Renal cortex interstitium (tissue), 11 donors: ENCODE measurements at regions not wholly inside any gene's neighbourhood (a gene's known extent, or its start where the extent isn't known, plus 50 kb on each side); places are given as distances from the start of the nearest gene placed in this dataset.
A peak's percentile ranks its signal among the peaks of the same experiment; 100 is the strongest.

ENCODE experiments used
- DNase-seq, 11 donors: peaks; one replicate each; pipeline ENCODE4 v3.0.0-alpha.2; 2013; ENCODE audit warnings: low read depth in 9 of 11, low spot score in 4 of 11; ENCODE audit errors: extremely low read depth in 1 of 11

DNA sequence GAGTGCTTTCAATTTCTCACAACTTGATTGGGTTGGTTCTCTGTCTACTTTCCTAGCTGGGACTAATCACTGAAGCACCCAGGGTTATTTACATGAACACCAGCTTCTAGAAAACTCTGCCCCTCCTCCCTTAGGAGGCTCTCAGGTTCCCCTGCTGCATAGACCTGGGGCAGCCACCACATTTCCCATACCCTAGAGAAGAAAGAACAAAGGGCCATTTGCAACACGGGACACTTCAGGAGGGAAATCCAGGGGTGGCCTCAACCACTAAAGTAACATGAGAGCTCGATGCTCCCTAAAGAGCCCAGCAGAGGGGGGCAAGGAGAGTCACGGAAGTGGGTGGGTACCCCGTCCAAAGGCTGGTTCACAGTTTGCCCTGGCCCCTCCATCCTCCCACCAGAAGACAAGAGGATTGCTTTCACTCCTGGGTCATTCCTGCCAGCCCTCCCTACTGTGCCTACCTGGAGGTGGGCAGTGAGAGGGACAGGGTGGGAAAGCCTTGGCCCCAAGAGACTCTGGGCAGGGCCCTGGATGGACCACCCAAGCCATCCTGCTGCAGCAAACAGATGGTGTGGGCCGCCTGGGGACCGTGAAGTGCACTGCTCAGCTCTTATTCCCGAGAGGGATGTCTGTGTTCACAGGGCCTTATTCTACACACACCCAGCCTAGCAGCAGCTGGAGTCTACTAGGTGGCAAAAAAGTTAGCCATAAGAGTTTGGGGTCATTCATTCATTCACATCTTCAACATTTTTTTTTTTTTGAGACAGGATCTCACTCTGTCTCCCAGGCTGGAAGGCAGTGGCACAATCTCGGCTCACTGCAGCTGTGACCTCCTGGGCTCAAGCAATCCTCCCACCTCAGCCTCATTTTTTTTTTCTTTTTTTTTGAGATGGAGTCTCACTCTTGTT lies 392.1 kb downstream of the SOX9 start:
- no peak for DNase-seq

DNA sequence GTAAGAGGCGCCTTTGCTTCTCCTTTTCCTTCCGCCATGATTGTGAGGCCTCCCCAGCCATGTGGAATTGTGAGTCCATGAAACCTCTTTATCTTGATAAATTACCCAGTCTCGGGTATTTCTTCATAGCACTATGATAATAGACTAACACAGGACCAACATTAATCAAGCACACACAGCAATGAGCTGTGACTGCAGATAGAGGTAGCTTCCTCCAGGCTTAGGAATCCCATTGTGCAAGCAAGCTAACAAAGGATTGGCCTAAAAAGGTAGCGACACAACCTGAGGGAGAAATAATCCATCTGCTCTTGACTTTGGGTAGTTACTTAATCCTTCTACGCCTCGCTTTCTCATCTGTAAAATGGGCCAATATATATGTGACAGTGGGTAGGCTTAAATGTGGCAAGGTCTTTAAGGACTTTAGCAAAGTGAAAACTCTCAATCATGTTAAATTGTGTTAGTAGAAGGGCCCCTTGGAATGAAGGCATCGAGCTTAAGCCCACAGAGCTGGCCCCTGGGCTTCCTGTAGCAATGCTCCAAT lies 393.6 kb downstream of the SOX9 start:
- no peak for DNase-seq

DNA sequence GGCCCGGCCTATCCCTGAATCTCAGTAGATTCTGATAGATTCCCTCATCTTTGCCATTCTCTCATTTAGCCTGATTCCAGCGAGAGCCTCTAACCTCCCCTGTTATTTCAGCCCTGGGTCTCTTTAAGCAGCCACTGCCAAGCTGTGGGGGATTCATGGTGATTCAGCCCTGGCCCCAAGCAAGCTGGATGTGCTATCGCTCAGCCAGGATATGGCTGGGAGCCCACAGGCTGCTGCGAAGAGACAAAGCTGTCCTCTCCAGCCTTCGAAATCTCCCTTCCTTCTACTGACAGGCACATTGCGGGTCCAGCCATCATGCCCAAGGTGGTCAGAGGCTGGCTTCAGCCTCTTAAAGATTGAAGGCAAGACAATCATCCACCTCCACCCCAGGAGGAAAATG lies 394.1 kb downstream of the SOX9 start:
- DNase-seq, result no peak

DNA sequence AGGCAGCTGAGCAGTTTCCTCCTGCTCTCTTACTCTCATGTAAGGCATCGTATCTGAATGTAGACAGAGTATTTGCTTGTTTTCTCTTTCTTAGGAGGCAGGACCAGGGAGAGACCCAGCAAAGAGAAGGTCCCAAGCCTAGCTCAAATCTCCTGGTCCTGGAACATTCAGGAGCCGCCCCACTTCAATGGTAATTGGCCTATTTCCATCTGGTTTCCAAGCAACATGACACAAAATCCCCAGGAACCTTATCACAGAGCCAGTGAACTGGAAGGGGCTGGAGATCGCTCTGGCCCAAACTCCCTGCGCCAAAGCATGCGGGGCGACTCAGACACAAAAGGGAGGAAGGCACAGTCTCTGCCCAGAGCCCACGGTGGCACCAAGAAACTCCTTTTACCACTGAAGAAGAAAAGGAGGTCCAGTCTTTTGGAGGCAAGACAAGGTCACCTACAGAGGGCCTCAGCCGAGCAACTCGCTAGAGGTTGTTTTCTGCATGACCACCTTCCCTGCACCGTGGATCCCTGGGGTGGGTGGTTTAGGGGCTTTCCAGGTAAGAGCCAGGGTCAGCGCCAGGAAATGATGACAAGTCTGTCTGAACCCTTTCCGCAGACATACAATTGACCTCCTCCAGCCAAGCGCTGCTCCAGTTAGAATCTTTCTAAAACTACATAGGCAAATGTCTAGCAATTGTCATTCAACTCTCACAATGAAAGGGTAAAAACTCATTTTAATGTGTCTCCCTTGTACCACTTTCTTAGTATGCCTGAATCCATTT lies 394.7 kb downstream of the SOX9 start:
- peak in 6 of 11 donors; percentile 53 to 73 (median 58) for DNase-seq

DNA sequence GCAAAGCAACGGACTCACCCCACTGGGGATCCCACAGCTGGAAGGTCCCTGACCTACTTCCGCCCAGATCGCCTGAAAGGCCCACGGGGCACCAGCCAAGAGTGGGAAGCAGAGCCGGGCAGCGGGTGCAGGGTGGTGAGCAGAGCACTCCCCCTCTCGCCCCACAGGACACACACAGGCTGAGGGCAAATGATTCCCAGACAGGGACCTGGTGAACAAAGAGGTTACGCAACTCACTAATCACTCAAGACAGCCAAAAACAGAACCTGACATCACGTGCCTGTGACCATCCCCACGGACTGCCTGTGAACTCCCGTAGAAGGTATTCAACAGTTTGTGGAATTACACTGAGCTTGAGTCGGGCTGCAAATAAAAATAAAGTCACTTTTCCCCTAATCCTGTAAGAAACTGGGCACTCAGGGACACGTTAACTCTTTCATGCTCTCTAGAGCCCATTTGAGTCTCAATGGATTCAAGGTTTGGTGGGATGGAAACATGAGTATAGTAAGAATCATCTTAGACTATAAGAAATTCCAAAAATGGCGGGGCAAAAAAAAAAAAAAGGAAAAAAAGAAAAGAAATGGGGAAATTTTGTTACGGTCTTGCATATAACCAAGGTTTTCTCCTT lies 396.1 kb downstream of the SOX9 start:
- no peak for DNase-seq

DNA sequence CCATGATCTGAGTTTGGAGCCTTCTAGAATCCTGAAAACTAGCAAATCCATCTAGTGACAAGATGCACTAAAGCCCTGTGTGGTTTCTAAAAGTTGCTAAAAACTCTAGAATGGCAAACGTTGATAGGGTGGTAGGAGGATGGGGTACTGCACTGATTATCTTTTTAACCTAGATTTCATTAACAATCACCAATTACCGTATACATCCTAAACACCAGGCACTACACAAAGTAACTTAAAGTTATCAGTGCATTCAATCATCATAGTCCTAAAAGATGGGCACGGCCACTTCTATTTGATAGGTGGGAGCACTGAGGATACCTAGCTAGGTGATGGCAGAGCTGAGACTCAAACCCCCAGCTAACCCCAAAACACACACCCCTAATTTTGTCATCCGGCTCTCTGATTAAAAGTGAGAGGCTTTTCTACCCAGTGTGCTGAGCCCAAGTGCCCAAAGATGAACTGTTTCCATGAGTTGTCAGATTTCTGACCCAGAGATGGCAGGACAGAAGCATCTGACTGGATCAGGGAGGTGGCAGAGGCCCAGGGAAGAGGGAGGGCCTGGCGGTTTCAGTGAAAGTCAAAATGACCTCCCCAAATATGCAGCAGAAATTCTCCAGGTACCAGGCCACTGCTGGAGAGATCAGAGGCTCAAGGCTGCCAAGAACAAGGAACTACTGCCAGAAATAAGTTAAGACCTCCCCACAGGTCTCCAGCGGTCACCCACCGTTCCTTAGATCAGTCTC lies 396.8 kb downstream of the SOX9 start:
- no peak for DNase-seq

DNA sequence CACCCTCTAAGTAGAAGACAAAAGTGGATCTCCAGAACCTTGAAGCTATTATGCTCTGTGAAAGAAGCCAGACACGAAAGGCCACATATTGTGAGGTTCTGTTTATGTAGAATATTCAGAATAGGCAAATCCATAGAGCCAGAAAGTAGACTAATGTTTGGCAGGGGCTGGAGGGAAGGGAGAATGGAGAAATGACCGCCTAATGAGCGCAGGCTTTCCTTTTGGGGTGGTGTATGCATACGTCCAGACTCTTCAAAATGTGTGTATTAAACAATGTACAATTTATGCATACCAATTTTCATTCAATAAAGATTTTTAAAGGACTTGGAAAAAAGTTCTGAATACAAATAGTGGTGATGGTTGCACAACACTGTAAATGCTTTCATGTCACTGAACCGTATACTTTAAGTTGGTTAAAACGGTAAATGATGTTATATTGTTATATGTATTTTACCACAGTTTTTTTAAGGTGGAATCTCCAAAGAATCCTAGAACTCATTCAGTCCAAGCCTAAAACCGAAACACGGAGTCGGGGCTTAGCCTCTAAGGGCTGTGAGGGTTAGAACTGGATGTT lies 397.4 kb downstream of the SOX9 start:
- no peak for DNase-seq

DNA sequence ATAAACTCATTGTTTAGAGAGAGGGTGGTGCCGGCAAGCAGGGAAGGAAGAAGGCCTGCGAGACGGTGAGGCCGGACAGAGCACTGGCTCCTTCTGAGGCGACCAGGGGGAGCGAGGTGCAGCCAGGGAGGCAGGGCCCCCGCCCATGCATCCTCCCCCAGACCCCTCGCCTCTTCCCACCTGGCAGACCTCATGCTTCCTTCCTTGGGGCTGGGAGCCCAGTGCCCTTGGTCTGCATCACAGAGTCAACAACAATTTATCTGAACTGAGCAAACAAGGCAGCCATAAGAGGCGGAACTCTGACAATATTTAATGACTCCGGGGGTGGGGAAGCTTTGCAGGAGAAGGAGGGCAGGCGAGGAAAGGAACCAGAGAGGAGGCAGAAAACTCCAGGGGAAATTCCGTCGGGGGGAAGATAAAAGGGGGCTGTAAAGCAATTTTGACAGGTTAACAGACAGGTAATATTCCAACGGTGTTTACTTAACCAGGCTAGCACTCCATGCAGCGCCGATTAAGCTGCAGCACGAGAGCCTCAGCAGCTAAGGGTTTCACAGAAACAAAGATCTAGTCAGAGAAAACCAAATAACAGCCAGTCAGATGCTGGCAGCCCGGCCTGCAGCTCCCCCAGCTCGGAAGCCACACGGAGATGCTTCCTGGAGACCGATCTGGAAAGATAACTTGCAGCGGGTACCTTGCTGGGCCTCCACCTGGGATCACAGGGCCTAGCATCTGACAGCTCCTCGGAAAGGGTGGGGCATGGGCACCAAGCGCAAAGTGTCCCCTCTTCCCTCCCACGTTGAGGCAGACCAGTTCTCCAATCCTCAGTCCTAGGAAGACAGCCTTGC lies 398.2 kb downstream of the SOX9 start:
- no peak for DNase-seq

DNA sequence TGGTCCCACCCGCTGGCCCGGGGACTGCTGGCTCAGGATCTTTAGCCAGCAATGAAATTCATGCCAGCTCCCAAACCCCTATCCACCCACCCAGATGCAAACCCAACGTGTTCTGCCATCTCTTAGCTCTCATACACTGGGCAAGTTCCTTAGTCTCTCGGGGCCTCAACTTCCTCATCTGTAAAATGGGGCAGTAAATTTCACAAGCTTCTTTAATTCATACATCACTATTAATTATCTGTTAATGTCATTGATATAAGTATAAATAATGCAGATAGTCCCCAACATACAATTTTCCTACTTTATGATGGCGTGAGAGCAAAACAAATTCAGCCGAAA lies 398.7 kb downstream of the SOX9 start:
- no peak for DNase-seq

DNA sequence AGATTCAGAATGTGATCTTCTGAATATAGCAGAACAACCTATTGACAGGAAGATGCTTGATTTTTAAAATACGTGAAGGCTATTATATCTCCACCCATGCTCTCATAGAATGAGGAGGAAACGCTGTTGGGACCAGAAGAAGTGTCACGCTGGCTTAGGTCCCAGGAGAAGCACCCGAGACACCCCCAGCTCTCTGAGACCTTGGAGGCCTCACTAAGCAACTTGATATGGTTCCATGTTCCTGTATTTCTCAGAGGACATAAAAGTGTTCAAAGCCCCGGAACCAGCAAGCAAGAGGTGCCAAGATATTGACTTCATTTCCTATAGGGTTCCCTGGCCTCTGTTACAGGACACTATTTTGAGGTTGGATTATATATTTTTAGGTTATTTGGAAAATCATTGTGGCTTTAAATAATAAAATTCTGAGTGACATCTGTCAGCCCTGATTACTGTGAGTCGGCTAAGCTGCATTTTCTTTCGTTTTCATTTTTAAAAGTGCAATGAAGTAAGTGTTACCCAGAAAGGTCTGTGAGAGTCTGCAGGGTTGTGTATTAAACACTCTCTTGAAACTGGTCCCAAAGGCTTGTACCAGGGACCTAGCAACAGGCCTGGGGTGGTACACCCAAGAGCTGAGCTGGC lies 400.0 kb downstream of the SOX9 start:
- no peak for DNase-seq

DNA sequence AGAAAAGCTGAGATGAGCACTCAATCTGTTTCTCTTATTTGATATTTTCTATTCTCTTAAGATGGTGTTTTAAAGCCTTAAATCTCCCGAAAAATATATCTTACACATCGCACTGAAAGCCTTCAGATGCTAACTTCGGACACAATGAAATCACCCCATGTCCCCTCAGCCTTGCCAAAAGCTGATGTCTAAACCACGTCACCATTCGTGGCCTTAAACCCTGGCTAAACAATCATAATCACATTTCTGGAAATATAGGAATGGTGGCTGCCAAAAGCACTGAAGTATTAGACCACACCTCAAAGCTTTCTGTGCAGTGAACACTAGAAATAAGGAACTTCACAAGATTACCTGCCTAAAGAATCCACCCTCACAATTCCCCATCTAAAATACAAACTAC lies 402.7 kb downstream of the SOX9 start:
- no peak for DNase-seq

DNA sequence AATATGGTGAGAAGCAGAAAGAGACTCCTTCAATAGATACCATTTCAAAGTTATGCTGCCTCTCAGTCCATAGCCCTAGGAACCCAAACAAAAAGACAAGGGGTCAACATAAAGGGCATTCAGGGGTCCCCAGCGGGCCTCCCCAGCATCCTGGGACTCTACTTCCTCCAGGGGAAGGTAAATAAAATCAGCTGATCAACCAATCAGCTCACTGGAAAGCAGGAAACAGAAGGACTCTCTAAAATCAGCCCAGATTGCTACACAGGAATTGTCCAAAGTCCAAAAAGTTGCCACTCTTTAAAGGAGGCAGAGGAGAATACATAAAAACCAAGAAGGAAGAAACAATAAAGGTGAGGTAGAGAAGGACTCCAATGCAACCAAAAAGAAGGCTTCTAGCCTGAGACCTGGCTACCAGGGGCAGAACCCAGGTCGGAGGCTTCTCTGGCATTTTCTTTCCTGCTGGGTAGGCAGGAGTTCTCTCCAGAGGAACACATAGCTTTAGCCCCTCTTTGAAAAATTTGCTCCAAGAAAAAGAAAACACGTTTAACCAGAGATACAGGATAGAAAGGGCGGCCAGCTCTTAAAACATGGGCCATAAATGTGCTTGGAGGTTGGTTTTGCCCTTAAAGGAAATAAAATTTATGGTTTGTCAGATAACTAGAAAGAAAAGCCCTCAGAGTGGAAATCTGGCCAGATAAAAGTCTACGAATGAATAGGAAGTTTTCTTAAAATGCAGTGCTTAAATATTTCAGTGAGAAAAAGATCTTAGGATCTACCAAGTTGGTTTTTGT lies 404.6 kb downstream of the SOX9 start:
- no peak for DNase-seq

DNA sequence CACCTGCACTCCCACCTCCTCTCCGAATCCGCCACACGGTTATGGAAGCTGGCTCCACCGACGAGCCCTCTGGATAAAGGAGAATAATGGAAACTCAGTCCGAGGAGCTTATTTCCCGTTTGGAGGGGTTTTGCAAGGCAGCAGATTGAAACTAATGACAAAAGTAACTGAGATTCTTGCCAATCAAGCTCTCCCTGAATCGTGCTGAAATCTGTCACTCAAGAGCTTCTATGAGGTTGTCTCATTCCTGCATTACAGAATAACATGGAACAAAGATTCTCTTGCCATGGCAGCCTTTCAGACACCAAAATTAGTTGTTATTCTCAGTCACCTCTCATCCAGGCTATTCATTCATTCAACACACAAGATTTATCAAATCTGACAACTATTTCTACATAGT lies 405.9 kb downstream of the SOX9 start:
- DNase-seq, result no peak

DNA sequence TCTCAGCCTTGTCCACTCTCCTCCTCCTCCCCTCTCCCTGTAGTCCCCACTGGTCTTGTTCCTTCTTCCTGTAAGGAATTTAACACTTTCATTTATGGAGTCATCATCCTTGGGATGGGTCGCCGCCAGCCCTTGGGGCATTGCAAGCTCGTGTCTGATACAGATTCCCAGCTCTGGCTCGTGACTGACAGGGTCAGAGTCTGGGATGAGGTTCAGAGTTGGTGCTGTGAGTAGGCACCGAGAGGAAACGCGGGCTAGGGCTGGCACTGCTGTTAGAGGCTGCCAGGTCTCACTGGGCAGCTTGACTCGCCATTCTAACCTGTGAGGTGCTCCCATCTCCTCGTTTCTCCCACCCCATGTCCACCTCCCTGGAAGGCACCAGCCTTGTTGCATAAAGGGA lies 407.0 kb downstream of the SOX9 start:
- DNase-seq, result no peak

DNA sequence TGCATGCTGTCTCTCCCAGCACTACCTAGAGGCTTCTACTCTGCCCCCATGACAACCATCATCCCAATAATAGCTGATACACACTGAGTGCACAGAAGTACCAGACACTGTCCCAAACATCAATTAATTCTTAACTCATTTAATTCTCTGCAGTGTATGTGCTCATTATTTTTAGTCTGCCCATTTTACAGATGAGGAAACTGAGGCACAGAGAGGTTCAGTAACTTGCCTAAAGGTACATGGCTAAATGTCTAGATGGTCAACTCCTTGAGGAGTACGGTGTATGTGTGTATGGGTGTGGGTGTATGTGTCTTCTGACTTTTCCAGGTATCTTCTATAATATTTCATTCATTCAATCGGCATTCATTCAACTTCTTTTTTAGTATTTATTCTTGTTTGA lies 407.9 kb downstream of the SOX9 start:
- no peak for DNase-seq

DNA sequence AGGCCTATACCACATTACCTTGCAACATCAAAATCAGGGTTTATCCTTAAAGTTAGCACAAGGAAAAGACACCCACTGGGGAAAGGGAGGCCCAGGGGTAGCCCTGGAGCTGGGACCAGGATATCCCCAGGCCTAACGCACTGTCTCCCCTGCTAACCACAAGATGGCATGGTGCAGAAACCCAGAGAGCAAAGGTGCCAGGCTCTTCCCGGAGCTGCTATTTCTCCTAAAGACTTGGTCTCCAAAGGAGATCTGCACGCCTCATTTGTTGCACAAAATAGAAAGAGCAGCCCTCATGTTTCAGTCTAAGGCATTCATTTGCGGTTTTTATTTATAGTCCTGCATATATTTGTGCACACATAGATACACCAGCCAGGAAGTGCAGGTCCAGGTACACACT lies 408.6 kb downstream of the SOX9 start:
- DNase-seq, result no peak

DNA sequence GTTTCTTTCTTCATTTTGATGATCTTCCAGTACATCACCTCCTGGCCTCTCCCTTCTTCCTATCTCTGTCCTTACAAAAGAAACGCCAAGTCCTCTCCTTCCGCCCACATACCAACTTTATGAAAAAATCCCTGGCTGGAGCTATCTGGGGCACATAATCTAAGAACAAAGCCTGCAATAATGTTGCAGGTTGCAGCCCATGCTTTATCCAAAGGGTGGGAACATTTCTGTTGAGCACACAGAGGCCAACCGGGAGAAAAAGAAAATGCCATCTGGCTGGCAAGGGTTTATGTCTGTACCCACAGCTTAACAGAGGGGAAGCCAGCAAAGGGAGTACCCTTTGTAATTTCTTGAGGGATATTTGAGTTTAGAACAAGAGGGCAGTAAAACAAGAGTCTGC lies 409.6 kb downstream of the SOX9 start:
- DNase-seq, result no peak
